ENCODE measurements at regions not wholly inside any gene's neighbourhood (a gene's known extent, or its start where the extent isn't known, plus 50 kb on each side); places are given as distances from the start of the nearest gene placed in this dataset.
"Not testable (repeated sequence)": the region's sequence is repeated elsewhere in the genome, so short reads cannot be mapped to it uniquely, and the experiment has no call there.

- Mint-ChIP-seq H3K27ac (no peak overlapping the region), H3K36me3 (ENCODE audit: low read depth) (no peaks in the 10 kb centered on the region), H3K4me3 (no peak overlapping the region), H3K27me3 (no peaks in the 10 kb centered on the region), H3K4me1 (no peaks in the 10 kb centered on the region)
- no peak for DNase-seq
- ATAC-seq, result no peak
- H3K9me3 ChIP-seq (ENCODE audit: control insufficient read depth, low read length, poor library complexity, severe bottlenecking), result no peaks in the 10 kb centered on the region
These were observed 1401.4 kb downstream of the EFNA5 start for GRCh38 chr5:106269252-106269843.

- no peaks in the 10 kb centered on the region for H3K9me3 ChIP-seq (ENCODE audit: control insufficient read depth, low read length, poor library complexity, severe bottlenecking)
- Mint-ChIP-seq H3K27ac (no peak overlapping the region), H3K36me3 (ENCODE audit: low read depth) (no peaks in the 10 kb centered on the region), H3K4me3 (no peak overlapping the region), H3K4me1 (no peaks in the 10 kb centered on the region), H3K27me3 (no peaks in the 10 kb centered on the region)
- ATAC-seq, result no peak
- no peak for DNase-seq
These were observed 1403.5 kb downstream of the EFNA5 start for GRCh38 chr5:106267256-106267655.

- H3K27me3 Mint-ChIP-seq, result no peaks in the 10 kb centered on the region
- no peak overlapping the region for H3K27ac Mint-ChIP-seq
- no peak overlapping the region for H3K4me3 Mint-ChIP-seq
- H3K36me3 Mint-ChIP-seq (ENCODE audit: low read depth), result no peaks in the 10 kb centered on the region
- no peaks in the 10 kb centered on the region for H3K9me3 ChIP-seq (ENCODE audit: control insufficient read depth, low read length, poor library complexity, severe bottlenecking)
- H3K4me1 Mint-ChIP-seq, result no peaks in the 10 kb centered on the region
- ATAC-seq (no peak), DNase-seq (no peak)
These were observed 1408.3 kb downstream of the EFNA5 start for GRCh38 chr5:106262395-106262794.

GRCh38 chr5:106259431-106260090 lies 1411.2 kb downstream of the EFNA5 start:
- H3K27ac Mint-ChIP-seq; H3K27me3 Mint-ChIP-seq; ATAC-seq; H3K4me3 Mint-ChIP-seq; H3K9me3 ChIP-seq (ENCODE audit: control insufficient read depth, low read length, poor library complexity, severe bottlenecking); H3K36me3 Mint-ChIP-seq (ENCODE audit: low read depth); DNase-seq; H3K4me1 Mint-ChIP-seq: not testable (repeated sequence)

- H3K27ac Mint-ChIP-seq, result no peak overlapping the region
- no peak overlapping the region for H3K4me3 Mint-ChIP-seq
- H3K9me3 ChIP-seq (ENCODE audit: control insufficient read depth, low read length, poor library complexity, severe bottlenecking), result no peaks in the 10 kb centered on the region
- DNase-seq, result no peak
- ATAC-seq, result no peak
- no peaks in the 10 kb centered on the region for H3K4me1 Mint-ChIP-seq
- H3K27me3 Mint-ChIP-seq, result no peaks in the 10 kb centered on the region
- no peaks in the 10 kb centered on the region for H3K36me3 Mint-ChIP-seq (ENCODE audit: low read depth)
These were observed 1412.1 kb downstream of the EFNA5 start for GRCh38 chr5:106258591-106259125.

- ATAC-seq (no peak), DNase-seq (no peak)
- H3K27me3 Mint-ChIP-seq, result no peaks in the 10 kb centered on the region
- no peak overlapping the region for H3K27ac Mint-ChIP-seq
- no peak overlapping the region for H3K4me3 Mint-ChIP-seq
- H3K36me3 Mint-ChIP-seq (ENCODE audit: low read depth), result no peaks in the 10 kb centered on the region
- H3K9me3 ChIP-seq (ENCODE audit: control insufficient read depth, low read length, poor library complexity, severe bottlenecking), result no peaks in the 10 kb centered on the region
- no peaks in the 10 kb centered on the region for H3K4me1 Mint-ChIP-seq
These were observed 1416.0 kb downstream of the EFNA5 start for GRCh38 chr5:106254784-106255183.

- not testable (repeated sequence) for H3K36me3 Mint-ChIP-seq (ENCODE audit: low read depth); H3K9me3 ChIP-seq (ENCODE audit: control insufficient read depth, low read length, poor library complexity, severe bottlenecking); DNase-seq; ATAC-seq; H3K4me3 Mint-ChIP-seq; H3K27me3 Mint-ChIP-seq; H3K27ac Mint-ChIP-seq; H3K4me1 Mint-ChIP-seq
These were observed 1424.5 kb downstream of the EFNA5 start for GRCh38 chr5:106246044-106246745.

- no peak for DNase-seq
- Mint-ChIP-seq H3K27me3 (no peaks in the 10 kb centered on the region), H3K4me1 (no peaks in the 10 kb centered on the region), H3K27ac (no peak overlapping the region), H3K4me3 (no peak overlapping the region), H3K36me3 (ENCODE audit: low read depth) (no peaks in the 10 kb centered on the region)
- no peaks in the 10 kb centered on the region for H3K9me3 ChIP-seq (ENCODE audit: control insufficient read depth, low read length, poor library complexity, severe bottlenecking)
- no peak for ATAC-seq
These were observed 1429.3 kb downstream of the EFNA5 start for GRCh38 chr5:106241409-106241808.

GRCh38 chr5:106205916-106206571 lies 1464.7 kb downstream of the EFNA5 start:
- ATAC-seq (no peak), DNase-seq (no peak)
- Mint-ChIP-seq H3K36me3 (ENCODE audit: low read depth) (no peaks in the 10 kb centered on the region), H3K27ac (no peak overlapping the region), H3K27me3 (no peaks in the 10 kb centered on the region), H3K4me1 (no peaks in the 10 kb centered on the region), H3K4me3 (no peak overlapping the region)
- H3K9me3 ChIP-seq (ENCODE audit: control insufficient read depth, low read length, poor library complexity, severe bottlenecking), result no peaks in the 10 kb centered on the region

GRCh38 chr5:106202035-106202434 lies 1468.7 kb downstream of the EFNA5 start:
- H3K36me3 Mint-ChIP-seq (ENCODE audit: low read depth), result no peaks in the 10 kb centered on the region
- no peaks in the 10 kb centered on the region for H3K9me3 ChIP-seq (ENCODE audit: control insufficient read depth, low read length, poor library complexity, severe bottlenecking)
- no peaks in the 10 kb centered on the region for H3K4me1 Mint-ChIP-seq
- H3K27me3 Mint-ChIP-seq, result no peaks in the 10 kb centered on the region
- DNase-seq (no peak), ATAC-seq (no peak)
- H3K4me3 Mint-ChIP-seq, result no peak overlapping the region
- no peak overlapping the region for H3K27ac Mint-ChIP-seq

GRCh38 chr5:106200971-106201370 lies 1469.8 kb downstream of the EFNA5 start:
- ATAC-seq (no peak), DNase-seq (no peak)
- Mint-ChIP-seq H3K27ac (no peak overlapping the region), H3K4me1 (no peaks in the 10 kb centered on the region), H3K4me3 (no peak overlapping the region), H3K27me3 (no peaks in the 10 kb centered on the region), H3K36me3 (ENCODE audit: low read depth) (no peaks in the 10 kb centered on the region)
- no peaks in the 10 kb centered on the region for H3K9me3 ChIP-seq (ENCODE audit: control insufficient read depth, low read length, poor library complexity, severe bottlenecking)

GRCh38 chr5:106195679-106196474 lies 1474.9 kb downstream of the EFNA5 start:
- H3K36me3 Mint-ChIP-seq (ENCODE audit: low read depth), result no peaks in the 10 kb centered on the region
- DNase-seq (no peak), ATAC-seq (no peak)
- H3K4me1 Mint-ChIP-seq, result no peaks in the 10 kb centered on the region
- H3K9me3 ChIP-seq (ENCODE audit: control insufficient read depth, low read length, poor library complexity, severe bottlenecking), result no peaks in the 10 kb centered on the region
- no peak overlapping the region for H3K4me3 Mint-ChIP-seq
- no peak overlapping the region for H3K27ac Mint-ChIP-seq
- no peaks in the 10 kb centered on the region for H3K27me3 Mint-ChIP-seq
